ENCODE measurements at regions not wholly inside any gene's neighbourhood (a gene's known extent, or its start where the extent isn't known, plus 50 kb on each side); places are given as distances from the start of the nearest gene placed in this dataset.
"Not testable (repeated sequence)": the region's sequence is repeated elsewhere in the genome, so short reads cannot be mapped to it uniquely, and the experiment has no call there.

DNA sequence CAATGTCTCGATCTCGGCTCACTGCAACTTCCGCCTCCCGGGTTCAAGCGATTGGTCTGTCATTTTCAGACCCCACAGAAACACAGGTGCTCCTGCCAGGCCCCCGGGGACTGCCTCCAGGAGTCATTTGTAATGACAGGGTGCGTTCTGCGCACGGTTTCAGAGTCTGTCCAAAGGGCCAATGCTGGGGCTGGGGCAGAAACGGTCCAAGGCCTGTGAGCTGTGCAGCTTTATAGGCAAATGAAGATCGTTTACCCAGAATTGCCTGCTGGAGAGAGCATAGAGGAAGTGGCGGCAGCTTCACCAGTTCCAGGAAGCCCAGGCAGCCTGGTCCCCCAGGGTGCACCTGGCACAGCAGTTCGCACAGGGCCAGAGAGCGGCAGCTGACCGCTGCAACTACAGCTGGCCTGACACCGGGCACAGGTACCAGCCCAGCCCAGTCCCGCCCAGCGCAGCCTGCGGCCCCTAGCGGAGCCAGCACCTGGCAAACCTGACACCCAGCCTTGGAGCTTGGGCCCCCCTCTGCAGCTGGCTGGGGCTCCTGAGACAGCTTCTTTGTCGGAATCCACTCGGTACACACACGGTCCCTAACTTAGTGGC is 92.4 kb upstream of the METTL9 start:
- H3K27me3 ChIP-seq (replicated peaks in 1 of 2; ENCODE audit: control insufficient read depth in 2 of 2, insufficient read depth in 2 of 2, low read length in 1 of 2); in situ Hi-C loops (cut with MboI); H3K9me3 ChIP-seq (replicated peaks; ENCODE audit: control insufficient read depth, insufficient read depth, low read length); H2AFZ ChIP-seq (ENCODE audit: control insufficient read depth, low read depth, low read length); BruUV-seq (replicated peaks); intact Hi-C loops (cut with micrococcal nuclease; ENCODE audit: unreplicated experiment); H4K20me1 ChIP-seq (ENCODE audit: control insufficient read depth, insufficient read depth); FAIRE-seq: not testable (repeated sequence)
- ChIA-PET CTCF (interaction anchor here (0.6 to 0.7 kb wide), 3 partner anchors 185 to 350 kb away, joined by 3 to 4 read pairs (median 3); no protein-coding TSS in a partner anchor), POLR2A (interaction anchor here (0.5 kb wide), 1 partner anchor 684 kb away, joined by 3 read pairs; no protein-coding TSS in a partner anchor), RAD21 (ENCODE audit: unreplicated experiment) (interaction anchor here (1.4 kb wide), 1 partner anchor 9 kb away, joined by 3 read pairs; no protein-coding TSS in a partner anchor), SMC1A (ENCODE audit: uncharacterized antibody, unreplicated experiment) (interaction anchor here (1.2 kb wide), 1 partner anchor 319 kb away, joined by 3 read pairs; no protein-coding TSS in a partner anchor)
- Histone ChIP-seq H3K36me3 (ENCODE audit: control insufficient read depth in 2 of 2, insufficient read depth in 2 of 2, low read length in 1 of 2) (peaks cover 6 to 12% of the 10 kb centered on the region in 2 experiments; a peak in 3 of 4 replicates), H3K4me3 (peak overlapping the region; percentile 56), H3K27ac (ENCODE audit: control insufficient read depth, insufficient read depth) (peak overlapping the region; percentile 69), H3K9ac (ENCODE audit: control insufficient read depth, insufficient read depth, low read length) (peak overlapping the region; percentile 11), H3K79me2 (ENCODE audit: control insufficient read depth, insufficient read depth, low read length) (peaks cover 83% of the 10 kb centered on the region), H3K4me1 (ENCODE audit: control insufficient read depth, insufficient read depth, low read length) (peaks cover 36% of the 10 kb centered on the region), H3K4me2 (ENCODE audit: control insufficient read depth, insufficient read depth) (peak overlapping the region; percentile 43)
- DNase-seq (ENCODE audit: low read depth, low spot score), result peak; percentile 54
- peak; percentile 70 for ATAC-seq
- 2% methylated on average over 23 of the region's 23 CpGs for WGBS (ENCODE audit: insufficient coverage, insufficient replicate concordance, low lambda C conversion rate, missing lambda C conversion rate)
- TF ChIP-seq, protein P1, sequence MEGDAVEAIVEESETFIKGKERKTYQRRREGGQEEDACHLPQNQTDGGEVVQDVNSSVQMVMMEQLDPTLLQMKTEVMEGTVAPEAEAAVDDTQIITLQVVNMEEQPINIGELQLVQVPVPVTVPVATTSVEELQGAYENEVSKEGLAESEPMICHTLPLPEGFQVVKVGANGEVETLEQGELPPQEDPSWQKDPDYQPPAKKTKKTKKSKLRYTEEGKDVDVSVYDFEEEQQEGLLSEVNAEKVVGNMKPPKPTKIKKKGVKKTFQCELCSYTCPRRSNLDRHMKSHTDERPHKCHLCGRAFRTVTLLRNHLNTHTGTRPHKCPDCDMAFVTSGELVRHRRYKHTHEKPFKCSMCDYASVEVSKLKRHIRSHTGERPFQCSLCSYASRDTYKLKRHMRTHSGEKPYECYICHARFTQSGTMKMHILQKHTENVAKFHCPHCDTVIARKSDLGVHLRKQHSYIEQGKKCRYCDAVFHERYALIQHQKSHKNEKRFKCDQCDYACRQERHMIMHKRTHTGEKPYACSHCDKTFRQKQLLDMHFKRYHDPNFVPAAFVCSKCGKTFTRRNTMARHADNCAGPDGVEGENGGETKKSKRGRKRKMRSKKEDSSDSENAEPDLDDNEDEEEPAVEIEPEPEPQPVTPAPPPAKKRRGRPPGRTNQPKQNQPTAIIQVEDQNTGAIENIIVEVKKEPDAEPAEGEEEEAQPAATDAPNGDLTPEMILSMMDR (IDR thresholded peaks at IDR 0.05 in 2 of 3, conservative IDR thresholded peaks at IDR 0.05 in 1 of 3; ENCODE audit: control insufficient read depth in 2 of 3, extremely low read depth in 1 of 3, insufficient read depth in 1 of 3, low read depth in 3 of 3, low read length in 3 of 3), result 0 out of 6 replicates have a peak, but pooled peaks of 1 of the 3 experiments have one; percentile 2
- peak; percentile 44; the same call in 1 of the 3 replicates for TF ChIP-seq POU2F2 (IDR thresholded peaks at IDR 0.05; ENCODE audit: borderline replicate concordance, low read depth, low read length)
- TF ChIP-seq TCF12 (IDR thresholded peaks at IDR 0.05; ENCODE audit: low read depth, low read length), result 0 out of 2 replicates have a peak, but pooled peaks have one; percentile 3
- TF ChIP-seq, protein P2, sequence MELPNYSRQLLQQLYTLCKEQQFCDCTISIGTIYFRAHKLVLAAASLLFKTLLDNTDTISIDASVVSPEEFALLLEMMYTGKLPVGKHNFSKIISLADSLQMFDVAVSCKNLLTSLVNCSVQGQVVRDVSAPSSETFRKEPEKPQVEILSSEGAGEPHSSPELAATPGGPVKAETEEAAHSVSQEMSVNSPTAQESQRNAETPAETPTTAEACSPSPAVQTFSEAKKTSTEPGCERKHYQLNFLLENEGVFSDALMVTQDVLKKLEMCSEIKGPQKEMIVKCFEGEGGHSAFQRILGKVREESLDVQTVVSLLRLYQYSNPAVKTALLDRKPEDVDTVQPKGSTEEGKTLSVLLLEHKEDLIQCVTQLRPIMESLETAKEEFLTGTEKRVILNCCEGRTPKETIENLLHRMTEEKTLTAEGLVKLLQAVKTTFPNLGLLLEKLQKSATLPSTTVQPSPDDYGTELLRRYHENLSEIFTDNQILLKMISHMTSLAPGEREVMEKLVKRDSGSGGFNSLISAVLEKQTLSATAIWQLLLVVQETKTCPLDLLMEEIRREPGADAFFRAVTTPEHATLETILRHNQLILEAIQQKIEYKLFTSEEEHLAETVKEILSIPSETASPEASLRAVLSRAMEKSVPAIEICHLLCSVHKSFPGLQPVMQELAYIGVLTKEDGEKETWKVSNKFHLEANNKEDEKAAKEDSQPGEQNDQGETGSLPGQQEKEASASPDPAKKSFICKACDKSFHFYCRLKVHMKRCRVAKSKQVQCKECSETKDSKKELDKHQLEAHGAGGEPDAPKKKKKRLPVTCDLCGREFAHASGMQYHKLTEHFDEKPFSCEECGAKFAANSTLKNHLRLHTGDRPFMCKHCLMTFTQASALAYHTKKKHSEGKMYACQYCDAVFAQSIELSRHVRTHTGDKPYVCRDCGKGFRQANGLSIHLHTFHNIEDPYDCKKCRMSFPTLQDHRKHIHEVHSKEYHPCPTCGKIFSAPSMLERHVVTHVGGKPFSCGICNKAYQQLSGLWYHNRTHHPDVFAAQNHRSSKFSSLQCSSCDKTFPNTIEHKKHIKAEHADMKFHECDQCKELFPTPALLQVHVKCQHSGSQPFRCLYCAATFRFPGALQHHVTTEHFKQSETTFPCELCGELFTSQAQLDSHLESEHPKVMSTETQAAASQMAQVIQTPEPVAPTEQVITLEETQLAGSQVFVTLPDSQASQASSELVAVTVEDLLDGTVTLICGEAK (IDR thresholded peaks at IDR 0.05; ENCODE audit: borderline replicate concordance), result peak; percentile 34; the same call in 1 of the 2 replicates
- TF ChIP-seq POLR2A (IDR thresholded peaks at IDR 0.05; ENCODE audit: low read depth, low read length), result peak; percentile 52
- peak; percentile 55 for TF ChIP-seq DPF2 (IDR thresholded peaks at IDR 0.05)
- TF ChIP-seq, protein P3, sequence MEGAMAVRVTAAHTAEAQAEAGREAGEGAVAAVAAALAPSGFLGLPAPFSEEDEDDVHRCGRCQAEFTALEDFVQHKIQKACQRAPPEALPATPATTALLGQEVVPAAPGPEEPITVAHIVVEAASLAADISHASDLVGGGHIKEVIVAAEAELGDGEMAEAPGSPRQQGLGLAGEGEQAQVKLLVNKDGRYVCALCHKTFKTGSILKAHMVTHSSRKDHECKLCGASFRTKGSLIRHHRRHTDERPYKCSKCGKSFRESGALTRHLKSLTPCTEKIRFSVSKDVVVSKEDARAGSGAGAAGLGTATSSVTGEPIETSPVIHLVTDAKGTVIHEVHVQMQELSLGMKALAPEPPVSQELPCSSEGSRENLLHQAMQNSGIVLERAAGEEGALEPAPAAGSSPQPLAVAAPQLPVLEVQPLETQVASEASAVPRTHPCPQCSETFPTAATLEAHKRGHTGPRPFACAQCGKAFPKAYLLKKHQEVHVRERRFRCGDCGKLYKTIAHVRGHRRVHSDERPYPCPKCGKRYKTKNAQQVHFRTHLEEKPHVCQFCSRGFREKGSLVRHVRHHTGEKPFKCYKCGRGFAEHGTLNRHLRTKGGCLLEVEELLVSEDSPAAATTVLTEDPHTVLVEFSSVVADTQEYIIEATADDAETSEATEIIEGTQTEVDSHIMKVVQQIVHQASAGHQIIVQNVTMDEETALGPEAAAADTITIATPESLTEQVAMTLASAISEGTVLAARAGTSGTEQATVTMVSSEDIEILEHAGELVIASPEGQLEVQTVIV (IDR thresholded peaks at IDR 0.05; ENCODE audit: borderline replicate concordance, partially characterized antibody), result peak; percentile 25
- peak; percentile 97 for TF ChIP-seq HDGF (IDR thresholded peaks at IDR 0.05)
- TF ChIP-seq NBN (IDR thresholded peaks at IDR 0.05), result peak; percentile 59; the same call in 1 of the 2 replicates
- TF ChIP-seq, protein P4, sequence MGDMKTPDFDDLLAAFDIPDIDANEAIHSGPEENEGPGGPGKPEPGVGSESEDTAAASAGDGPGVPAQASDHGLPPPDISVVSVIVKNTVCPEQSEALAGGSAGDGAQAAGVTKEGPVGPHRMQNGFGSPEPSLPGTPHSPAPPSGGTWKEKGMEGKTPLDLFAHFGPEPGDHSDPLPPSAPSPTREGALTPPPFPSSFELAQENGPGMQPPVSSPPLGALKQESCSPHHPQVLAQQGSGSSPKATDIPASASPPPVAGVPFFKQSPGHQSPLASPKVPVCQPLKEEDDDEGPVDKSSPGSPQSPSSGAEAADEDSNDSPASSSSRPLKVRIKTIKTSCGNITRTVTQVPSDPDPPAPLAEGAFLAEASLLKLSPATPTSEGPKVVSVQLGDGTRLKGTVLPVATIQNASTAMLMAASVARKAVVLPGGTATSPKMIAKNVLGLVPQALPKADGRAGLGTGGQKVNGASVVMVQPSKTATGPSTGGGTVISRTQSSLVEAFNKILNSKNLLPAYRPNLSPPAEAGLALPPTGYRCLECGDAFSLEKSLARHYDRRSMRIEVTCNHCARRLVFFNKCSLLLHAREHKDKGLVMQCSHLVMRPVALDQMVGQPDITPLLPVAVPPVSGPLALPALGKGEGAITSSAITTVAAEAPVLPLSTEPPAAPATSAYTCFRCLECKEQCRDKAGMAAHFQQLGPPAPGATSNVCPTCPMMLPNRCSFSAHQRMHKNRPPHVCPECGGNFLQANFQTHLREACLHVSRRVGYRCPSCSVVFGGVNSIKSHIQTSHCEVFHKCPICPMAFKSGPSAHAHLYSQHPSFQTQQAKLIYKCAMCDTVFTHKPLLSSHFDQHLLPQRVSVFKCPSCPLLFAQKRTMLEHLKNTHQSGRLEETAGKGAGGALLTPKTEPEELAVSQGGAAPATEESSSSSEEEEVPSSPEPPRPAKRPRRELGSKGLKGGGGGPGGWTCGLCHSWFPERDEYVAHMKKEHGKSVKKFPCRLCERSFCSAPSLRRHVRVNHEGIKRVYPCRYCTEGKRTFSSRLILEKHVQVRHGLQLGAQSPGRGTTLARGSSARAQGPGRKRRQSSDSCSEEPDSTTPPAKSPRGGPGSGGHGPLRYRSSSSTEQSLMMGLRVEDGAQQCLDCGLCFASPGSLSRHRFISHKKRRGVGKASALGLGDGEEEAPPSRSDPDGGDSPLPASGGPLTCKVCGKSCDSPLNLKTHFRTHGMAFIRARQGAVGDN (IDR thresholded peaks at IDR 0.05), result peak; percentile 86

Measured in GM12878 (cell line).